ENCODE measurements at regions not wholly inside any gene's neighbourhood (a gene's known extent, or its start where the extent isn't known, plus 50 kb on each side); places are given as distances from the start of the nearest gene placed in this dataset.

DNA sequence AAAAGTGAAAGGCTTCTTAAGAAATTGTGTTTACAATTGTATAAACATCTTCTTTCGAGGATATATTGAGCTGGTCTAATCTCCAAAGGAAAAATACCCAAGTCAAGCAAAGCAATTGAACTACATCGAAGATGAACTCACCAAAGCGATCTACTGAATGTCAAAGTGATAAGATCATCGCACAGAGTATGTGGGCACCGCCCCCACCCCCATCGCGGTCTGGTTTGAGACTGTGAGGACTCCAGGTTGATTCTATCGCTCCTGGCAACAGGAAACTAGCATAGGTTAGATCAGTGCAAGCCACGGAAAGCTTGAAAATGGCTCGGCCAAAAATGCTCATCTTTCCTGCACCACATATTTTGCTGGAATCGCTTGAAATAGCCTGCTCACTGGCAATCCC lies 133.2 kb upstream of the RPS6KA2 start:
- no peaks in the 10 kb centered on the region for H3K27me3 ChIP-seq (replicated peaks; ENCODE audit: insufficient read depth)
- H3K36me3 ChIP-seq = no peaks in the 10 kb centered on the region
- H3K9me3 ChIP-seq = no peaks in the 10 kb centered on the region
- no peaks in the 10 kb centered on the region for H3K4me1 ChIP-seq (replicated peaks)
- 80% methylated on average over 11 of the region's 11 CpGs for WGBS
- H3K27ac ChIP-seq = no peak overlapping the region
- H3K4me3 ChIP-seq = no peak overlapping the region
- no peak for DNase-seq (ENCODE audit: low spot score)
- intact Hi-C loops (cut with DNase I) = no loop called here
- no peak for TF ChIP-seq POLR2AphosphoS5 (IDR thresholded peaks at IDR 0.05)
- TF ChIP-seq, protein P1, sequence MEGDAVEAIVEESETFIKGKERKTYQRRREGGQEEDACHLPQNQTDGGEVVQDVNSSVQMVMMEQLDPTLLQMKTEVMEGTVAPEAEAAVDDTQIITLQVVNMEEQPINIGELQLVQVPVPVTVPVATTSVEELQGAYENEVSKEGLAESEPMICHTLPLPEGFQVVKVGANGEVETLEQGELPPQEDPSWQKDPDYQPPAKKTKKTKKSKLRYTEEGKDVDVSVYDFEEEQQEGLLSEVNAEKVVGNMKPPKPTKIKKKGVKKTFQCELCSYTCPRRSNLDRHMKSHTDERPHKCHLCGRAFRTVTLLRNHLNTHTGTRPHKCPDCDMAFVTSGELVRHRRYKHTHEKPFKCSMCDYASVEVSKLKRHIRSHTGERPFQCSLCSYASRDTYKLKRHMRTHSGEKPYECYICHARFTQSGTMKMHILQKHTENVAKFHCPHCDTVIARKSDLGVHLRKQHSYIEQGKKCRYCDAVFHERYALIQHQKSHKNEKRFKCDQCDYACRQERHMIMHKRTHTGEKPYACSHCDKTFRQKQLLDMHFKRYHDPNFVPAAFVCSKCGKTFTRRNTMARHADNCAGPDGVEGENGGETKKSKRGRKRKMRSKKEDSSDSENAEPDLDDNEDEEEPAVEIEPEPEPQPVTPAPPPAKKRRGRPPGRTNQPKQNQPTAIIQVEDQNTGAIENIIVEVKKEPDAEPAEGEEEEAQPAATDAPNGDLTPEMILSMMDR (IDR thresholded peaks at IDR 0.05) = no peak
- TF ChIP-seq POLR2A (IDR thresholded peaks at IDR 0.05) = no peak

DNA sequence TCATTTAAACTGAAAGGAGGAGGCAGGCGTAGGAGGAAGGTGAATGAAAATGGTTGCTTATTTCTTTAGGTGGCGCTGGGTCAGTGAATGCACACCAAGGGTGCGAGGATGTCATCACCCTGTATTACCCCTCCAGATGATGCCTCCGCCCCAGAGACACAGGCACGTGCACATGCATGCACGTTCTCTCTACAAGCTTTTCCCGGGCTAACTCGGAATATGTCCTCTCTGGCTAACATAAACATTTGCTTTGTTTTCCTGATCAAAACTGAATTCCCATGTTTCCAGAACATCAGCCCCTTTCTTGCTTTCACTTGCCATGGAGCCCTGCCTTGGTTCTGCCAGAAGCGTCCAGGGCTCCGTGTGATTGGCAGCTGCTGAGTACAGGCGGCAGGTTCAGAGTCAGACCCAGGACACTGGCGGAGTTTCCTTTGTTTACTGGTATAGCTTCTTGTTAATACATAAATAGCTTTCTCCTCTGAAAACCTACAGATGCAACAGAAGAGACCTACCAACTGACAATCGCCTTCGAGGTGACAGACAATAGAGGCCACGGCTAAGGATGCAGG lies 131.2 kb upstream of the RPS6KA2 start:
- H3K27ac ChIP-seq = no peak overlapping the region
- H3K36me3 ChIP-seq = no peaks in the 10 kb centered on the region
- TF ChIP-seq POLR2AphosphoS5 (IDR thresholded peaks at IDR 0.05) (no peak), POLR2A (IDR thresholded peaks at IDR 0.05) (no peak)
- TF ChIP-seq, protein P1 (IDR thresholded peaks at IDR 0.05) = no peak
- no peaks in the 10 kb centered on the region for H3K4me1 ChIP-seq (replicated peaks)
- no peak for DNase-seq (ENCODE audit: low spot score)
- WGBS = 56% methylated on average over 15 of the region's 15 CpGs
- intact Hi-C loops (cut with DNase I) = no loop called here
- no peaks in the 10 kb centered on the region for H3K9me3 ChIP-seq
- H3K27me3 ChIP-seq (replicated peaks; ENCODE audit: insufficient read depth) = no peaks in the 10 kb centered on the region
- H3K4me3 ChIP-seq = peak overlapping the region in 1 of 2 donors; percentile 1

DNA sequence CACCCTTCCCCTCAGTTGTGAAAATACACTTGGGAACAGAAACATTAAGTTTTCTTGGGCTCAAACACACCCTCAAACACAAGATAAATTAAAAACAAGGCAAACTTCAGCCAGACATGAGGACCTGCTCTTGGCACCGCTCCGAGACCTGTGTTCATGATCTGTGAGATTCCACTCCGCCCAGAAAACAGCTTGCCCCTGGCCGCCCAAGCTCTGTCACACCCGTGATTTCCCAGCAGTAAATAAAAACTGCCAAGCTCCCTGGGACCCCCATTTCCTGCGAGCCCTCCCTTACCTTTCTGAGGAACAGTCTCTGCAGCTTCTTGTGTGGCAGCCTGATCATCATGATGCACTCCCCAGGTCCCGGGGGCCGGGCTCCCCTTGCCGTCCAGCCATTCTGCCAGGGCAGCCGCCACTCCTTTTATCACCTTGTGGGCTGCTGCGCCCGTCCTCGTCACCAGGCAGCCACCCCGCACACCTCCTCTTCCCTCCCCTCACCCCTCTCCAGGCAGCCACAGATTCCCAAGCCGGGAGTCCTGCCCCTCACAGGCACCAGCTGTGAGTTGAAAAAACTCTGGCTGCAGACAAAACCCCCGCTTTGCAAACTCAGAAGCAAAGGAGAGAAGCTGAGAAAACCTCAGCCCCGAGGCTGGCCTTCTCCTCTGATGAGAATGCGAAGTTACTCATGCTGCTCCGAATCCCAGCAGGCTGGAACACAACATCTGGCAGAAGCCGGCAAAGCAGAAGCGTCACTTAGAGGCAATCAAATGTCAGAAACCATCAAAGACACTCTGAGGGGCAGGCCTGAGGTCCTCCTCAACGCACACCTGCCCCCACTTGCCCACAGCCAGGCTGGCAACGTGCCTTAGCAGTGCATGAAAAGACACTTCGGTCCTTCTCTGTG lies 130.4 kb upstream of the RPS6KA2 start:
- Histone ChIP-seq H3K4me1 (replicated peaks) (no peaks in the 10 kb centered on the region), H3K27ac (no peak overlapping the region), H3K36me3 (no peaks in the 10 kb centered on the region), H3K27me3 (replicated peaks; ENCODE audit: insufficient read depth) (no peaks in the 10 kb centered on the region), H3K4me3 (peak overlapping the region in 1 of 2 donors; percentile 1), H3K9me3 (no peaks in the 10 kb centered on the region)
- DNase-seq (ENCODE audit: low spot score) = no peak
- WGBS = 13% methylated on average over 24 of the region's 24 CpGs
- intact Hi-C loops (cut with DNase I) = no loop called here
- TF ChIP-seq, protein P1 (IDR thresholded peaks at IDR 0.05) = no peak
- TF ChIP-seq POLR2AphosphoS5 (IDR thresholded peaks at IDR 0.05) (no peak), POLR2A (IDR thresholded peaks at IDR 0.05) (no peak)

DNA sequence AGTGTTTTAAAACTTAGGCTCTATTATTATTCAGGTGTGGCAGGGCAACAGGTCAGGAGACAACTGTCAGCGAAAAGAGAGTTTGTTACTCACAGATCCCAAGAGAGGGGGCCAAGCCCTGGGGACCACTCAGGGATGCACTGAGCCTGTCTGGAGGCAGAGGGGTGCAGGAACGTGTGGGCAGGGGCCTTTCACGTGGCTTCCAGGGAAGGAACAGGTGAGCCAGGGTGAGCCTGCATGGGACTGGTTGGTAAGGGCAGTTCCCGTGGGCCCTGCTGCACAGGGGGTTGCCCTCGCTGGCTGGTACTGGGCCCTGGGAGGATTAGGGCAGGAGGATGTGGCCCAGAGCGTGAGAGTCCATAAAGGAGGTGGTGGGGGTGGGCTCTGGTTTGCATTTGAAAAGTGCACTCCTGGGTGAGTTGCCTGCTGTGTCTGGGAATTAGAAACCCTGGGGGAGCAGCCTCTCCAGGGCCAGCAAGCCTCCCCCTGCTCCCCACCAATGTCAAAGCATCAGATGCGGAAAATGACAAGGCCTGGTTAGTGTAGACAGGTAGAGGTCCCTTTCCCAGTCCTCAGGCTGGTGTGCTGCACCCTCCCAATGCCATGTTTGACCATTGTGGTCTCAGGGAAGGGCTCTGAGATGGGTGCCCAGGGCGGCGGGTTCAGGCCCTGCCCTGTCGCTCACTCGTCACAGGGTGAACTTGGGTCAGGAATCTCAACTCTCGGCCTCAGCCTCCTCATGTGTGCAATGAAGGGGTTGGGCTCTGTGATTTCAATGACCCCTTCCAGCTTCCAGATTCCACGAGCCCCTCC lies 127.4 kb upstream of the RPS6KA2 start:
- no peaks in the 10 kb centered on the region for H3K9me3 ChIP-seq
- no peak overlapping the region for H3K4me3 ChIP-seq
- H3K4me1 ChIP-seq (replicated peaks) = no peaks in the 10 kb centered on the region
- H3K36me3 ChIP-seq = no peaks in the 10 kb centered on the region
- H3K27me3 ChIP-seq (replicated peaks; ENCODE audit: insufficient read depth) = no peaks in the 10 kb centered on the region
- 95% methylated on average over 12 of the region's 13 CpGs for WGBS
- intact Hi-C loops (cut with DNase I) = no loop called here
- no peak for TF ChIP-seq POLR2AphosphoS5 (IDR thresholded peaks at IDR 0.05)
- TF ChIP-seq, protein P1 (IDR thresholded peaks at IDR 0.05) = no peak
- TF ChIP-seq POLR2A (IDR thresholded peaks at IDR 0.05) = no peak
- no peak for DNase-seq (ENCODE audit: low spot score)
- no peak overlapping the region for H3K27ac ChIP-seq
